GM12878 (cell line): ENCODE measurements at regions not wholly inside any gene's neighbourhood (a gene's known extent, or its start where the extent isn't known, plus 50 kb on each side); places are given as distances from the start of the nearest gene placed in this dataset.

Experiments
- ATAC-seq: fragments of 200-7000 bp; cut with Tn5 transposase; 3 replicates; pipeline ENCODE4 v1.9.1; 2020; ENCODE audit warnings: mild to moderate bottlenecking, moderate library complexity
- BruUV-seq: library from RNA; stranded (reverse); fragments of 400-500 nt; replicated peaks from 2 replicates; lab custom pipeline; 2021; lab: Mats Ljungman, UMichigan
- CTCF ChIA-PET: fragments of 300-600 bp; sonication (Branson Sonifier 250); formaldehyde crosslinking; extraction: SDS; loops from one replicate; lab custom pipeline; 2021; ENCODE audit warnings: inconsistent platforms; lab: Yijun Ruan, JAX
- POLR2A ChIA-PET: fragments of 350-600 bp; formaldehyde crosslinking; extraction: SDS; loops from one replicate; lab custom pipeline; 2021; ENCODE audit warnings: inconsistent platforms; lab: Charles Lee
- RAD21 ChIA-PET: fragments of 300-600 bp; sonication (Branson Sonifier 250); formaldehyde crosslinking; loops from one replicate; lab custom pipeline; 2023; ENCODE audit warnings: antibody characterized with exemption; ENCODE audit not compliant: unreplicated experiment; lab: Charles Lee
- SMC1A ChIA-PET: fragments of 300-600 bp; sonication (Branson Sonifier 250); formaldehyde crosslinking; loops from one replicate; lab custom pipeline; 2023; ENCODE audit not compliant: unreplicated experiment, uncharacterized antibody; lab: Charles Lee
- DNase-seq: peaks from one replicate; pipeline ENCODE4 v3.0.0-alpha.2; 2011; ENCODE audit warnings: low read depth, low spot score
- FAIRE-seq: peaks from 3 replicates; lab custom pipeline; 2011; peaks lifted over from hg19 to GRCh38; lab: Jason Lieb, UNC
- H2AFZ ChIP-seq: 2 replicates; pipeline ENCODE4 v1.6.0; 2011; ENCODE audit warnings: low read depth, low read length, control low read depth; ENCODE audit not compliant: control insufficient read depth
- H3K27ac ChIP-seq: 2 replicates; pipeline ENCODE4 v1.5.1; 2011; ENCODE audit warnings: control low read depth; ENCODE audit not compliant: control insufficient read depth, insufficient read depth
- H3K27me3 ChIP-seq, 2 experiments: replicated peaks in 1 of 2; 2 replicates each; pipeline versions ENCODE4 v1.6.0 to v1.6.1; 2011; ENCODE audit warnings: low read length in 1 of 2; ENCODE audit not compliant: control insufficient read depth in 2 of 2, insufficient read depth in 2 of 2
- H3K36me3 ChIP-seq, 2 experiments: 2 replicates each; pipeline ENCODE4 v1.5.1; 2011; ENCODE audit warnings: low read length in 1 of 2; ENCODE audit not compliant: control insufficient read depth in 2 of 2, insufficient read depth in 2 of 2
- H3K4me1 ChIP-seq: 2 replicates; pipeline ENCODE4 v1.6.1; 2011; ENCODE audit warnings: mild to moderate bottlenecking, low read length, moderate library complexity, mixed read lengths; ENCODE audit not compliant: control insufficient read depth, insufficient read depth
- H3K4me2 ChIP-seq: 2 replicates; pipeline ENCODE4 v1.6.0; 2011; ENCODE audit warnings: control low read depth; ENCODE audit not compliant: control insufficient read depth, insufficient read depth
- H3K4me3 ChIP-seq: fragments of 200-600 bp; sonication (generic); 2 replicates; pipeline ENCODE4 v1.5.1; 2016
- H3K79me2 ChIP-seq: 2 replicates; pipeline ENCODE4 v1.6.0; 2011; ENCODE audit warnings: low read length; ENCODE audit not compliant: control insufficient read depth, insufficient read depth
- H3K9ac ChIP-seq: 2 replicates; pipeline ENCODE4 v1.8.0; 2011; ENCODE audit warnings: low read length, control low read depth, mixed read lengths; ENCODE audit not compliant: control insufficient read depth, insufficient read depth
- H3K9me3 ChIP-seq: replicated peaks from 3 replicates; pipeline ENCODE4 v1.5.1; 2011; ENCODE audit warnings: mild to moderate bottlenecking, low read length; ENCODE audit not compliant: control insufficient read depth, insufficient read depth
- H4K20me1 ChIP-seq: 2 replicates; pipeline ENCODE4 v1.6.0; 2011; ENCODE audit not compliant: control insufficient read depth, insufficient read depth
- FOXK2 ChIP-seq: fragments of 450-650 bp; IDR thresholded peaks from 2 replicates; pipeline ENCODE4 v1.6.1; 2017; ENCODE audit warnings: mild to moderate bottlenecking, moderate library complexity
- MYB ChIP-seq: fragments of 150-350 bp; IDR thresholded peaks from 2 replicates; pipeline ENCODE4 v1.6.1; 2014; ENCODE audit warnings: mild to moderate bottlenecking, low read depth, low read length, borderline replicate concordance
- PAX5 ChIP-seq: IDR thresholded peaks from 2 replicates; pipeline ENCODE4 v1.6.1; 2011; ENCODE audit warnings: low read depth, low read length, borderline replicate concordance
- RAD21 ChIP-seq: IDR thresholded peaks from 2 replicates; pipeline ENCODE4 v1.6.1; 2011; ENCODE audit warnings: mild to moderate bottlenecking, low read depth, low read length, moderate library complexity; ENCODE audit not compliant: insufficient read depth
- SMARCA5 ChIP-seq: fragments of 450-650 bp; IDR thresholded peaks from 2 replicates; pipeline ENCODE4 v1.6.1; 2017; ENCODE audit warnings: mild to moderate bottlenecking
- SREBF1 ChIP-seq: IDR thresholded peaks from 2 replicates; pipeline ENCODE4 v1.6.1; 2012; ENCODE audit warnings: mild to moderate bottlenecking, low read length
- WRNIP1 ChIP-seq: IDR thresholded peaks from 2 replicates; pipeline ENCODE4 v1.6.1; 2011; ENCODE audit warnings: low read depth, low read length, improper control_type of control experiment, borderline replicate concordance
- ZBTB33 ChIP-seq: fragments of 450-650 bp; IDR thresholded peaks from 2 replicates; pipeline ENCODE4 v1.6.1; 2017; ENCODE audit warnings: mild to moderate bottlenecking
- WGBS: methylation state at CpG from one replicate; pipeline ENCODE4 v1.1.6; 2016; ENCODE audit warnings: low lambda C conversion rate; ENCODE audit not compliant: insufficient replicate concordance, insufficient coverage; ENCODE audit errors: missing lambda C conversion rate; 5-methylcytosine and 5-hydroxymethylcytosine counted together
- in situ Hi-C: fragments of 300-500 bp; cut with MboI; formaldehyde crosslinking; loops from 9 replicates; pipeline ENCODE4 v1.14.3; 2018; ENCODE audit warnings: mixed read lengths
- intact Hi-C: fragments of 100-400 bp; cut with micrococcal nuclease; formaldehyde crosslinking; loops from one replicate; pipeline ENCODE4 v1.14.2; 2022; ENCODE audit not compliant: unreplicated experiment

- ChIA-PET RAD21 (no interaction called here), POLR2A (no interaction called here), CTCF (no interaction called here), SMC1A (no interaction called here)
- H3K4me1 ChIP-seq = no peaks in the 10 kb centered on the region
- DNase-seq (no peak), FAIRE-seq (no peak), ATAC-seq (no peak)
- TF ChIP-seq MYB (no peak), ZBTB33 (no peak), PAX5 (no peak), SREBF1 (no peak), WRNIP1 (no peak), RAD21 (no peak), SMARCA5 (no peak), FOXK2 (no peak)
- no TSS peak for BruUV-seq
- H3K9ac ChIP-seq = no peak overlapping the region
- H3K27ac ChIP-seq = no peak overlapping the region
- H3K27me3 ChIP-seq = no peaks in the 10 kb centered on the region
- intact Hi-C loops (no loop called here), in situ Hi-C loops (no loop called here)
- 0% methylated on average over 3 of the region's 3 CpGs for WGBS
- no peak overlapping the region for H3K4me2 ChIP-seq
- no peak overlapping the region for H2AFZ ChIP-seq
- H3K36me3 ChIP-seq = no peaks in the 10 kb centered on the region
- no peaks in the 10 kb centered on the region for H3K9me3 ChIP-seq
- no peaks in the 10 kb centered on the region for H4K20me1 ChIP-seq
- H3K4me3 ChIP-seq = no peak overlapping the region
- H3K79me2 ChIP-seq = no peaks in the 10 kb centered on the region
Observed at GRCh38 chr2:220528180-220528675, 900.8 kb downstream of the SLC4A3 start.
